Skeletal muscle cell (primary cell): ENCODE measurements at regions not wholly inside any gene's neighbourhood (a gene's known extent, or its start where the extent isn't known, plus 50 kb on each side); places are given as distances from the start of the nearest gene placed in this dataset.

Experiments
- DNase-seq: peaks from one replicate; pipeline ENCODE4 v3.0.0-alpha.2; 2010; ENCODE audit warnings: low read depth
- H3K4me3 ChIP-seq: 2 replicates; pipeline ENCODE4 v1.5.1; 2011; ENCODE audit warnings: low read depth, mild to moderate bottlenecking, control low read depth, low read length, moderate library complexity

- no peak overlapping the region for H3K4me3 ChIP-seq
- no peak for DNase-seq
Measured at GRCh38 chr13:100734194-100734720, 59.7 kb upstream of the TMTC4 start.

- DNase-seq: no peak
- no peak overlapping the region for H3K4me3 ChIP-seq
Measured at GRCh38 chr13:100733261-100733660, 58.7 kb upstream of the TMTC4 start.

DNA sequence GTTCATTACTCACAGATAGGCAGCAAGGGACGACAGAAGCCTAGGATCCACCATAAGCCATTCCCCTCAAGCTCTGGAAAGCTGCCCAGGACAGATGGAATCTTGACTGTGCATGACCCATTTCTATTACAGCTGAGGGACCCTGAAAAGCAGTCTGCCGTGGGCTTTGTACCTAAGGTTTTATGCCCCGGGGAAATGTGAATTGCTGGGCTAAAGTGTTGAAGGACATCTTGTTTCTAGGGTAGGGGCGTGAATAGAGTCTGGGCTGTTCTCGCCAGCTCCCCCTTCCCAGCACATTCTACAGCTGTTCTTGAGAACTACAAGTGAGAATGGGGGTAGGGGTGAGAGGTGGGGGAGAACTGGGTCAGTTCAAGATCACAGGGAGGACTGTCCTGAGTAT lies 53.6 kb upstream of the TMTC4 start:
- H3K4me3 ChIP-seq: no peak overlapping the region
- no peak for DNase-seq

DNA sequence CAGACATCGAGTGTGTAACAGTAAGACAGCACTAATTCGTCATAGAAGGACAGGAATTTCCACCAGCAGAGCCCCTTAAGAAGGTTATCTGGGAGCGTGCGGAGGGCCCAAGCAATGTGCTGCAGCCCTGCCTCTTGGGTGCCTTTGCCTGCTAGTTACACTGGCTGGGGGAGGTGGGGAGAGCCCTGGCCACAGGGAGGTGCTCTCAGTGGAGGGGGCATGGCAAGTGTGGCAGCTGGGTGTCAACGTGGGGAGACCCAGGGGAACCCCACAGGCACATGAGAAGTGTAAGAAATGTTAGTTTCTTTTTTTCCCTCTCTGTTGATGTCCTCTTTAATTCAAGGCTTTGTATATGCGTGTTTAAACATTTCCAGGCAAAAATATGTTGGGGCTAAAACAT lies 50.9 kb upstream of the TMTC4 start:
- DNase-seq: no peak
- no peak overlapping the region for H3K4me3 ChIP-seq

DNA sequence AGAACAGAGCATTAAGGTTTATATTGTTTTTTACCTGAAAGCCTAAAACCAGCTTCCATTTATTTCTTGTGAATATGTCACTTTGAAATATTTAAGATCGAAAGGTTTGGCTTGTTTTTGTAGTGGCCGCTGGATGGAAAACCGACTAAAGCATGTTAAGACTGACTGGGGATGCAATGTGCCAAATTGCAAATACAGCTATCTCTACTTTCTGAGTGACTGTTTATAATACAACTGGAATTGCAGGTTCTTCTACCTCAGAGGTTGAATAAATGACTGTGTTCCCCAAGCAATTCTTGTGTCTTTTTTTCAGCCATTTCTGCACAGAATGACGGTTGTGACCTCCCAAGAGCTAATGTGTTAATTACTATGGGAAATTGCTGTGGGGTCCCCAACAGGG lies 50.0 kb upstream of the TMTC4 start:
- no peak overlapping the region for H3K4me3 ChIP-seq
- no peak for DNase-seq
